ENCODE measurements at regions not wholly inside any gene's neighbourhood (a gene's known extent, or its start where the extent isn't known, plus 50 kb on each side); places are given as distances from the start of the nearest gene placed in this dataset.

DNA sequence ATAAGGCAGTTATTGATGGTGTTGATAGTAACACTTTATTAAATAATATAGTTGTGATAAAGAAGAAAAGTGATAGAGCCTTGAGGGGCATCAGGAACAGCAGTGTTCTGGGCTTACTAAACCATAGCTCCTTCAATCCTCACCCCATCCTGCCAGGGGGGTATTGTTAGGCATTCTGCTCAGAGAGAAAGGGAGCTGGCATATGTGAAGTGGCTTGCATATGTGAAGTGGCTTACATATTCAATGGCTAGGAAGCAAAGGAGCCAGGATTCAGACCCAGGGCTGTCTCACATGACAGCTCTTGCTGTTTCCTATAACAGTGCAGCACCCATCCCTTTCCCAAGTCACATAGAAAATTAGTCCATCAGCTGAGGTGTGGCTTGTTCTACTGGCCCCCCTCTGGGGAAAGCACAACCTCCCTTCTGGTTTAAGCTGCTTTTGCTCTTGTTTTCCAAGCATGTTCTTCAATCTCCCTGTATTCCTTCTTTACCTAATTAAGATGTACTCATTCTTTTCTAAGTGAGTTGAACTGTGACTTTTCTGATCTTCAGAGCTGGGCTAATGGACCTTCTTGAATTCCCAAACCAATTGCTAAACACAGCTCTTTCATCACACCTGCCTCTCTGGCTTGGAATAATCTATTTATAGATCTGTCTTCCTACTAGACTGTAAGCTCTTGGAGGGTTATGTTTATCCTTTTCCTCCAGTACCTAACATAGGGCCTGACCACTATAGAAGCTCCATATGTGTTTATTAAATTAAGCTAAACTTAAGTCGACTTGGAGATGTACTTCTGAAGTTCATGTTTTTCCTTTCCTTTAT, 108.7 kb upstream of the GLI3 start:
- H2AFZ ChIP-seq (ENCODE audit: low read depth, low read length, poor library complexity, severe bottlenecking) = no peak overlapping the region
- no peaks in the 10 kb centered on the region for H3K4me1 ChIP-seq (ENCODE audit: control insufficient read depth in 1 of 2, insufficient read depth in 2 of 2, low read length in 2 of 2)
- H3K9ac ChIP-seq (ENCODE audit: low read length) = no peak overlapping the region
- H3K9me2 ChIP-seq (ENCODE audit: insufficient read depth) = no peaks in the 10 kb centered on the region
- TF ChIP-seq, protein P1, sequence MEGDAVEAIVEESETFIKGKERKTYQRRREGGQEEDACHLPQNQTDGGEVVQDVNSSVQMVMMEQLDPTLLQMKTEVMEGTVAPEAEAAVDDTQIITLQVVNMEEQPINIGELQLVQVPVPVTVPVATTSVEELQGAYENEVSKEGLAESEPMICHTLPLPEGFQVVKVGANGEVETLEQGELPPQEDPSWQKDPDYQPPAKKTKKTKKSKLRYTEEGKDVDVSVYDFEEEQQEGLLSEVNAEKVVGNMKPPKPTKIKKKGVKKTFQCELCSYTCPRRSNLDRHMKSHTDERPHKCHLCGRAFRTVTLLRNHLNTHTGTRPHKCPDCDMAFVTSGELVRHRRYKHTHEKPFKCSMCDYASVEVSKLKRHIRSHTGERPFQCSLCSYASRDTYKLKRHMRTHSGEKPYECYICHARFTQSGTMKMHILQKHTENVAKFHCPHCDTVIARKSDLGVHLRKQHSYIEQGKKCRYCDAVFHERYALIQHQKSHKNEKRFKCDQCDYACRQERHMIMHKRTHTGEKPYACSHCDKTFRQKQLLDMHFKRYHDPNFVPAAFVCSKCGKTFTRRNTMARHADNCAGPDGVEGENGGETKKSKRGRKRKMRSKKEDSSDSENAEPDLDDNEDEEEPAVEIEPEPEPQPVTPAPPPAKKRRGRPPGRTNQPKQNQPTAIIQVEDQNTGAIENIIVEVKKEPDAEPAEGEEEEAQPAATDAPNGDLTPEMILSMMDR (IDR thresholded peaks at IDR 0.05 in 2 of 3, conservative IDR thresholded peaks at IDR 0.05 in 1 of 3; ENCODE audit: borderline replicate concordance in 1 of 3, insufficient read depth in 1 of 3, low read depth in 2 of 3, low read length in 2 of 3) = no peak
- TF ChIP-seq SRF (IDR thresholded peaks at IDR 0.05; ENCODE audit: low read depth) (no peak), YY1 (IDR thresholded peaks at IDR 0.05; ENCODE audit: extremely low read depth, insufficient replicate concordance, low read depth, low read length) (no peak), EZH2phosphoT487 (IDR thresholded peaks at IDR 0.05; ENCODE audit: borderline replicate concordance) (no peak), ZFX (IDR thresholded peaks at IDR 0.05) (no peak), CBX3 (IDR thresholded peaks at IDR 0.05; ENCODE audit: low read depth) (no peak), SP1 (IDR thresholded peaks at IDR 0.05; ENCODE audit: low read depth) (no peak), ZNF274 (IDR thresholded peaks at IDR 0.05; ENCODE audit: low read depth, low read length) (no peak), POLR2AphosphoS5 (IDR thresholded peaks at IDR 0.05; ENCODE audit: low read depth, low read length) (no peak)
- TF ChIP-seq, protein P2, sequence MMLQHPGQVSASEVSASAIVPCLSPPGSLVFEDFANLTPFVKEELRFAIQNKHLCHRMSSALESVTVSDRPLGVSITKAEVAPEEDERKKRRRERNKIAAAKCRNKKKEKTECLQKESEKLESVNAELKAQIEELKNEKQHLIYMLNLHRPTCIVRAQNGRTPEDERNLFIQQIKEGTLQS (IDR thresholded peaks at IDR 0.05) = no peak
- TF ChIP-seq, protein P3, sequence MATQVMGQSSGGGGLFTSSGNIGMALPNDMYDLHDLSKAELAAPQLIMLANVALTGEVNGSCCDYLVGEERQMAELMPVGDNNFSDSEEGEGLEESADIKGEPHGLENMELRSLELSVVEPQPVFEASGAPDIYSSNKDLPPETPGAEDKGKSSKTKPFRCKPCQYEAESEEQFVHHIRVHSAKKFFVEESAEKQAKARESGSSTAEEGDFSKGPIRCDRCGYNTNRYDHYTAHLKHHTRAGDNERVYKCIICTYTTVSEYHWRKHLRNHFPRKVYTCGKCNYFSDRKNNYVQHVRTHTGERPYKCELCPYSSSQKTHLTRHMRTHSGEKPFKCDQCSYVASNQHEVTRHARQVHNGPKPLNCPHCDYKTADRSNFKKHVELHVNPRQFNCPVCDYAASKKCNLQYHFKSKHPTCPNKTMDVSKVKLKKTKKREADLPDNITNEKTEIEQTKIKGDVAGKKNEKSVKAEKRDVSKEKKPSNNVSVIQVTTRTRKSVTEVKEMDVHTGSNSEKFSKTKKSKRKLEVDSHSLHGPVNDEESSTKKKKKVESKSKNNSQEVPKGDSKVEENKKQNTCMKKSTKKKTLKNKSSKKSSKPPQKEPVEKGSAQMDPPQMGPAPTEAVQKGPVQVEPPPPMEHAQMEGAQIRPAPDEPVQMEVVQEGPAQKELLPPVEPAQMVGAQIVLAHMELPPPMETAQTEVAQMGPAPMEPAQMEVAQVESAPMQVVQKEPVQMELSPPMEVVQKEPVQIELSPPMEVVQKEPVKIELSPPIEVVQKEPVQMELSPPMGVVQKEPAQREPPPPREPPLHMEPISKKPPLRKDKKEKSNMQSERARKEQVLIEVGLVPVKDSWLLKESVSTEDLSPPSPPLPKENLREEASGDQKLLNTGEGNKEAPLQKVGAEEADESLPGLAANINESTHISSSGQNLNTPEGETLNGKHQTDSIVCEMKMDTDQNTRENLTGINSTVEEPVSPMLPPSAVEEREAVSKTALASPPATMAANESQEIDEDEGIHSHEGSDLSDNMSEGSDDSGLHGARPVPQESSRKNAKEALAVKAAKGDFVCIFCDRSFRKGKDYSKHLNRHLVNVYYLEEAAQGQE (IDR thresholded peaks at IDR 0.05; ENCODE audit: low read depth) = no peak
- ChIA-PET RAD21 (ENCODE audit: low non-redundant PET in 1 of 2, low total read pairs in 2 of 2, uncharacterized antibody in 2 of 2, unreplicated experiment in 2 of 2) (no interaction called here), POLR2A (no interaction called here), CTCF (no interaction called here)
- DNase-seq (ENCODE audit: low read depth, low spot score) (no peak), ATAC-seq (no peak)
- H3K27ac ChIP-seq (ENCODE audit: low read depth, low read length) = no peak overlapping the region
- no peak overlapping the region for H3K4me3 ChIP-seq (replicated peaks in 1 of 2; ENCODE audit: low read depth in 1 of 2, low read length in 2 of 2)
- no TSS peak for BruUV-seq (replicated peaks)
- H4K20me1 ChIP-seq (ENCODE audit: insufficient read depth) = no peaks in the 10 kb centered on the region
- no peaks in the 10 kb centered on the region for H3K79me2 ChIP-seq (ENCODE audit: insufficient read depth, low read length)
- no peaks in the 10 kb centered on the region for H3K27me3 ChIP-seq (ENCODE audit: insufficient read depth, low read length)
- H3K9me3 ChIP-seq (ENCODE audit: control insufficient read depth in 1 of 2, insufficient read depth in 1 of 2, low read depth in 1 of 2, low read length in 2 of 2) = peaks cover 0 to 3% of the 10 kb centered on the region in 2 experiments; a peak in 1 of 4 replicates
- intact Hi-C loops (cut with micrococcal nuclease) = no loop called here
- no peak overlapping the region for H3K4me2 ChIP-seq (ENCODE audit: low read length)
- no peaks in the 10 kb centered on the region for H3K36me3 ChIP-seq (ENCODE audit: control insufficient read depth in 1 of 2, insufficient read depth in 2 of 2, low read length in 2 of 2)
